ENCODE measurements at regions not wholly inside any gene's neighbourhood (a gene's known extent, or its start where the extent isn't known, plus 50 kb on each side); places are given as distances from the start of the nearest gene placed in this dataset.

- no peaks in the 10 kb centered on the region for H3K9me1 ChIP-seq (ENCODE audit: control insufficient read depth, extremely low read depth, insufficient read depth, low read length)
- no peak for DNase-seq (ENCODE audit: low read depth, low spot score)
- no peak overlapping the region for H3K4me3 ChIP-seq (ENCODE audit: control insufficient read depth in 2 of 3, extremely low read depth in 1 of 3, insufficient read depth in 2 of 3, low read depth in 1 of 3, low read length in 3 of 3)
- no peaks in the 10 kb centered on the region for H3K79me2 ChIP-seq (ENCODE audit: control insufficient read depth, insufficient read depth, low read length)
- TF ChIP-seq CTCF (optimal IDR thresholded peaks at IDR 0.05 in 1 of 3, IDR thresholded peaks at IDR 0.05 in 1 of 3, conservative IDR thresholded peaks at IDR 0.05 in 1 of 3; ENCODE audit: extremely low read depth in 1 of 3, insufficient read depth in 2 of 3, low read length in 3 of 3) (no peak), EZH2 (IDR thresholded peaks at IDR 0.05; ENCODE audit: low read length) (no peak)
- no peaks in the 10 kb centered on the region for H3K27me3 ChIP-seq (ENCODE audit: control insufficient read depth, extremely low read depth, insufficient read depth, low read length)
- no peak overlapping the region for H3K9ac ChIP-seq (ENCODE audit: control insufficient read depth, extremely low read depth, insufficient read depth, low read length)
- no peaks in the 10 kb centered on the region for H3K36me3 ChIP-seq (ENCODE audit: control insufficient read depth in 2 of 2, extremely low read depth in 1 of 2, insufficient read depth in 2 of 2, low read length in 2 of 2)
- no peaks in the 10 kb centered on the region for H4K20me1 ChIP-seq (ENCODE audit: control insufficient read depth, extremely low read depth, insufficient read depth, low read length)
- dilution Hi-C loops (cut with MboI; ENCODE audit: extremely low pct_ligation_motif_present, low sequenced_read_pairs) = no loop called here
- H3K4me2 ChIP-seq (ENCODE audit: control insufficient read depth, extremely low read depth, insufficient read depth, low read depth, low read length) = no peak overlapping the region
- H3K27ac ChIP-seq (ENCODE audit: control insufficient read depth, insufficient read depth, low read length) = no peak overlapping the region
- no peaks in the 10 kb centered on the region for H3K4me1 ChIP-seq (ENCODE audit: control insufficient read depth, extremely low read depth, insufficient read depth, low read length)
- H3K9me3 ChIP-seq (ENCODE audit: control insufficient read depth, low read depth, low read length) = peaks cover 2% of the 10 kb centered on the region
- no peak for FAIRE-seq
- no peak overlapping the region for H2AFZ ChIP-seq (ENCODE audit: control insufficient read depth, low read length)
These were observed 163.2 kb downstream of the KCNE4 start for GRCh38 chr2:223215254-223215516.

GRCh38 chr2:223217373-223217772, 165.4 kb downstream of the KCNE4 start:
- Histone ChIP-seq H3K4me1 (ENCODE audit: control insufficient read depth, extremely low read depth, insufficient read depth, low read length) (no peaks in the 10 kb centered on the region), H3K4me3 (ENCODE audit: control insufficient read depth in 2 of 3, extremely low read depth in 1 of 3, insufficient read depth in 2 of 3, low read depth in 1 of 3, low read length in 3 of 3) (no peak overlapping the region), H3K27ac (ENCODE audit: control insufficient read depth, insufficient read depth, low read length) (no peak overlapping the region), H3K9ac (ENCODE audit: control insufficient read depth, extremely low read depth, insufficient read depth, low read length) (no peak overlapping the region), H3K4me2 (ENCODE audit: control insufficient read depth, extremely low read depth, insufficient read depth, low read depth, low read length) (no peak overlapping the region), H4K20me1 (ENCODE audit: control insufficient read depth, extremely low read depth, insufficient read depth, low read length) (no peaks in the 10 kb centered on the region), H3K9me1 (ENCODE audit: control insufficient read depth, extremely low read depth, insufficient read depth, low read length) (no peaks in the 10 kb centered on the region), H2AFZ (ENCODE audit: control insufficient read depth, low read length) (no peak overlapping the region), H3K79me2 (ENCODE audit: control insufficient read depth, insufficient read depth, low read length) (no peaks in the 10 kb centered on the region), H3K36me3 (ENCODE audit: control insufficient read depth in 2 of 2, extremely low read depth in 1 of 2, insufficient read depth in 2 of 2, low read length in 2 of 2) (no peaks in the 10 kb centered on the region), H3K9me3 (ENCODE audit: control insufficient read depth, low read depth, low read length) (no peaks in the 10 kb centered on the region), H3K27me3 (ENCODE audit: control insufficient read depth, extremely low read depth, insufficient read depth, low read length) (no peaks in the 10 kb centered on the region)
- DNase-seq (ENCODE audit: low read depth, low spot score) = no peak
- no peak for TF ChIP-seq EZH2 (IDR thresholded peaks at IDR 0.05; ENCODE audit: low read length)
- no peak for TF ChIP-seq CTCF (optimal IDR thresholded peaks at IDR 0.05 in 1 of 3, IDR thresholded peaks at IDR 0.05 in 1 of 3, conservative IDR thresholded peaks at IDR 0.05 in 1 of 3; ENCODE audit: extremely low read depth in 1 of 3, insufficient read depth in 2 of 3, low read length in 3 of 3)
- dilution Hi-C loops (cut with MboI; ENCODE audit: extremely low pct_ligation_motif_present, low sequenced_read_pairs) = no loop called here
- no peak for FAIRE-seq

Data from keratinocyte (primary cell).